ENCODE measurements at regions not wholly inside any gene's neighbourhood (a gene's known extent, or its start where the extent isn't known, plus 50 kb on each side); places are given as distances from the start of the nearest gene placed in this dataset.

- no peaks in the 10 kb centered on the region for H3K9me3 Mint-ChIP-seq (ENCODE audit: insufficient read depth)
- Histone ChIP-seq H3K4me2 (replicated peaks; ENCODE audit: low read depth, low read length, poor library complexity, severe bottlenecking) (no peak overlapping the region), H3K4me1 (ENCODE audit: control insufficient read depth in 2 of 2, insufficient read depth in 2 of 2, low read length in 2 of 2) (no peaks in the 10 kb centered on the region), H3K9me3 (ENCODE audit: control extremely low read depth in 1 of 3, control insufficient read depth in 2 of 3, insufficient read depth in 1 of 3, low read length in 2 of 3) (no peaks in the 10 kb centered on the region), H3K9ac (ENCODE audit: low read length) (no peak overlapping the region), H4K20me1 (ENCODE audit: control insufficient read depth, insufficient read depth, low read length, poor library complexity, severe bottlenecking) (no peaks in the 10 kb centered on the region), H3K27ac (ENCODE audit: low read length in 2 of 2) (no peak overlapping the region), H3K36me3 (replicated peaks in 1 of 2; ENCODE audit: control extremely low read depth in 1 of 2, control insufficient read depth in 1 of 2, extremely low read depth in 1 of 2, insufficient read depth in 2 of 2, low read length in 1 of 2) (no peaks in the 10 kb centered on the region), H2AFZ (ENCODE audit: insufficient read depth, low read depth, low read length, poor library complexity, severe bottlenecking) (no peak overlapping the region), H3K4me3 (ENCODE audit: control extremely low read depth in 1 of 5, extremely low read depth in 1 of 5, insufficient read depth in 1 of 5, low read depth in 2 of 5, low read length in 4 of 5) (no peak overlapping the region), H3K27me3 (replicated peaks in 1 of 4; ENCODE audit: control extremely low read depth in 1 of 4, control insufficient read depth in 3 of 4, insufficient read depth in 4 of 4, low read length in 3 of 4) (no peaks in the 10 kb centered on the region), H3K79me2 (ENCODE audit: control insufficient read depth, insufficient read depth, low read length) (no peaks in the 10 kb centered on the region)
- no peaks in the 10 kb centered on the region for H3K4me1 Mint-ChIP-seq
- H3K27me3 Mint-ChIP-seq: peaks cover 6% of the 10 kb centered on the region
- WGBS (ENCODE audit: insufficient coverage): no CpG with 5 or more reads among the region's 2 CpGs
- H3K4me3 Mint-ChIP-seq: no peak overlapping the region
- CTCF ChIA-PET: interaction anchor here (1.5 kb wide), 1 partner anchor 12 kb away, joined by 3 read pairs; no protein-coding TSS in a partner anchor
- POLR2A ChIA-PET: no interaction called here
- ATAC-seq (ENCODE audit: low read depth): no peak
- DNase-seq: no peak
- no peak for TF ChIP-seq EZH2 (IDR thresholded peaks at IDR 0.05; ENCODE audit: borderline replicate concordance, insufficient read depth, low read depth, low read length, poor library complexity, severe bottlenecking)
- TF ChIP-seq CTCF (IDR thresholded peaks at IDR 0.05): no peak
- intact Hi-C loops (cut with micrococcal nuclease): no loop called here
- H3K27ac Mint-ChIP-seq: no peak overlapping the region
Observed at GRCh38 chr1:39150779-39151178, 53.7 kb upstream of the MACF1 start.

- Histone ChIP-seq H3K4me2 (replicated peaks; ENCODE audit: low read depth, low read length, poor library complexity, severe bottlenecking) (no peak overlapping the region), H3K4me3 (ENCODE audit: control extremely low read depth in 1 of 5, extremely low read depth in 1 of 5, insufficient read depth in 1 of 5, low read depth in 2 of 5, low read length in 4 of 5) (no peak overlapping the region), H3K9ac (ENCODE audit: low read length) (no peak overlapping the region), H3K79me2 (ENCODE audit: control insufficient read depth, insufficient read depth, low read length) (no peaks in the 10 kb centered on the region), H3K4me1 (ENCODE audit: control insufficient read depth in 2 of 2, insufficient read depth in 2 of 2, low read length in 2 of 2) (no peaks in the 10 kb centered on the region), H2AFZ (ENCODE audit: insufficient read depth, low read depth, low read length, poor library complexity, severe bottlenecking) (no peak overlapping the region), H3K9me3 (ENCODE audit: control extremely low read depth in 1 of 3, control insufficient read depth in 2 of 3, insufficient read depth in 1 of 3, low read length in 2 of 3) (no peaks in the 10 kb centered on the region), H3K36me3 (replicated peaks in 1 of 2; ENCODE audit: control extremely low read depth in 1 of 2, control insufficient read depth in 1 of 2, extremely low read depth in 1 of 2, insufficient read depth in 2 of 2, low read length in 1 of 2) (no peaks in the 10 kb centered on the region), H3K27ac (ENCODE audit: low read length in 2 of 2) (no peak overlapping the region), H4K20me1 (ENCODE audit: control insufficient read depth, insufficient read depth, low read length, poor library complexity, severe bottlenecking) (no peaks in the 10 kb centered on the region), H3K27me3 (replicated peaks in 1 of 4; ENCODE audit: control extremely low read depth in 1 of 4, control insufficient read depth in 3 of 4, insufficient read depth in 4 of 4, low read length in 3 of 4) (no peaks in the 10 kb centered on the region)
- peaks cover 6% of the 10 kb centered on the region for H3K27me3 Mint-ChIP-seq
- ChIA-PET POLR2A (no interaction called here), CTCF (interaction anchor here (1.5 kb wide), 1 partner anchor 12 kb away, joined by 3 read pairs; no protein-coding TSS in a partner anchor)
- no peaks in the 10 kb centered on the region for H3K9me3 Mint-ChIP-seq (ENCODE audit: insufficient read depth)
- no CpG with 5 or more reads among the region's 3 CpGs for WGBS (ENCODE audit: insufficient coverage)
- TF ChIP-seq EZH2 (IDR thresholded peaks at IDR 0.05; ENCODE audit: borderline replicate concordance, insufficient read depth, low read depth, low read length, poor library complexity, severe bottlenecking) (no peak), CTCF (IDR thresholded peaks at IDR 0.05) (no peak)
- H3K4me3 Mint-ChIP-seq: no peak overlapping the region
- no peak overlapping the region for H3K27ac Mint-ChIP-seq
- no peaks in the 10 kb centered on the region for H3K4me1 Mint-ChIP-seq
- ATAC-seq (ENCODE audit: low read depth): no peak
- no peak for DNase-seq
- intact Hi-C loops (cut with micrococcal nuclease): no loop called here
Observed at GRCh38 chr1:39151267-39151666, 53.2 kb upstream of the MACF1 start.

Data from B cell (primary cell).